Thyroid gland (tissue), 4 donors: ENCODE measurements at regions not wholly inside any gene's neighbourhood (a gene's known extent, or its start where the extent isn't known, plus 50 kb on each side); places are given as distances from the start of the nearest gene placed in this dataset.

ENCODE experiments used
- DNase-seq, 2 donors: peaks; one replicate each; pipeline ENCODE4 v3.0.0-alpha.2; 2019
- H3K27ac ChIP-seq, 3 donors: fragments of 200-600 bp; sonication (generic); 1 replicate in 2 of 3; 2 replicates in 1 of 3; pipeline ENCODE4 v1.5.1; 2016 to 2019; ENCODE audit warnings: mild to moderate bottlenecking in 1 of 3, moderate library complexity in 1 of 3
- H3K27me3 ChIP-seq: fragments of 200-600 bp; sonication (generic); one replicate; pipeline ENCODE4 v1.5.1; 2019
- H3K36me3 ChIP-seq, 2 donors: fragments of 200-600 bp; sonication (generic); one replicate each; pipeline ENCODE4 v1.5.1; 2016 to 2019
- H3K4me1 ChIP-seq, 2 donors: fragments of 200-600 bp; sonication (generic); one replicate each; pipeline ENCODE4 v1.5.1; 2017 to 2019
- H3K4me3 ChIP-seq, 3 donors: fragments of 200-600 bp; sonication (generic); replicated peaks in 1 of 3; 1 replicate in 2 of 3; 2 replicates in 1 of 3; pipeline ENCODE4 v1.5.1; 2016; ENCODE audit warnings: mild to moderate bottlenecking in 1 of 3
- H3K9me3 ChIP-seq: fragments of 200-600 bp; sonication (generic); one replicate; pipeline ENCODE4 v1.5.1; 2017
- CTCF ChIP-seq, 6 experiments: fragments of 200-600 bp in 3 of 6; fragments of 450-650 bp in 3 of 6; sonication (generic) in 3 of 6; IDR thresholded peaks; one replicate each; pipeline ENCODE4 v1.5.1; 2016 to 2019; ENCODE audit warnings: antibody characterized with exemption in 6 of 6, mild to moderate bottlenecking in 2 of 6, inconsistent platforms in 1 of 6, moderate library complexity in 1 of 6
- POLR2A ChIP-seq, 2 donors: fragments of 450-650 bp; IDR thresholded peaks; one replicate each; pipeline ENCODE4 v1.6.1; 2017; ENCODE audit warnings: antibody characterized with exemption in 2 of 2, mild to moderate bottlenecking in 2 of 2, moderate library complexity in 1 of 2
- WGBS, 2 donors: methylation state at CpG; one replicate each; pipeline ENCODE4 v1.1.5; 2017; 5-methylcytosine and 5-hydroxymethylcytosine counted together
- intact Hi-C: fragments of 100-400 bp; cut with DNase I; formaldehyde crosslinking; loops from one replicate; pipeline ENCODE4 v1.15.1; 2023

- Histone ChIP-seq H3K9me3 (no peaks in the 10 kb centered on the region), H3K27me3 (no peaks in the 10 kb centered on the region), H3K36me3 (no peaks in the 10 kb centered on the region), H3K27ac (no peak overlapping the region), H3K4me3 (no peak overlapping the region), H3K4me1 (peaks cover 35 to 49% of the 10 kb centered on the region in 2 donors)
- intact Hi-C loops: no loop called here
- peak in 1 of 2 donors; percentile 14 for DNase-seq
- TF ChIP-seq POLR2A (IDR thresholded peaks at IDR 0.05) (no peak), CTCF (IDR thresholded peaks at IDR 0.05) (no peak)
- WGBS, 2 donors: 88 to 92% methylated on average over 5 of the region's 5 CpGs
Observed at GRCh38 chr5:38638656-38639055, 82.2 kb upstream of the LIFR start.

- no peaks in the 10 kb centered on the region for H3K9me3 ChIP-seq
- peaks cover 35 to 50% of the 10 kb centered on the region in 2 donors for H3K4me1 ChIP-seq
- H3K4me3 ChIP-seq: no peak overlapping the region
- H3K36me3 ChIP-seq: no peaks in the 10 kb centered on the region
- H3K27ac ChIP-seq: no peak overlapping the region
- WGBS, 2 donors: 20 to 28% methylated on average over 6 of the region's 6 CpGs
- H3K27me3 ChIP-seq: no peaks in the 10 kb centered on the region
- TF ChIP-seq CTCF (IDR thresholded peaks at IDR 0.05): no peak
- no peak for TF ChIP-seq POLR2A (IDR thresholded peaks at IDR 0.05)
- intact Hi-C loops: no loop called here
- DNase-seq: peak; percentile 30 to 52
Observed at GRCh38 chr5:38639377-38640358, 83.2 kb upstream of the LIFR start.

- H3K4me1 ChIP-seq: peaks cover 35 to 50% of the 10 kb centered on the region in 2 donors
- no peaks in the 10 kb centered on the region for H3K9me3 ChIP-seq
- TF ChIP-seq POLR2A (IDR thresholded peaks at IDR 0.05) (no peak), CTCF (IDR thresholded peaks at IDR 0.05) (no peak)
- H3K27ac ChIP-seq: no peak overlapping the region
- no peak overlapping the region for H3K4me3 ChIP-seq
- DNase-seq: no peak
- no peaks in the 10 kb centered on the region for H3K27me3 ChIP-seq
- H3K36me3 ChIP-seq: no peaks in the 10 kb centered on the region
- WGBS, 2 donors: 87 to 98% methylated on average over 3 of the region's 3 CpGs
- intact Hi-C loops: no loop called here
Observed at GRCh38 chr5:38641003-38641402, 84.6 kb upstream of the LIFR start.

GRCh38 chr5:38642189-38642911, 85.9 kb upstream of the LIFR start:
- H3K4me3 ChIP-seq: no peak overlapping the region
- no peaks in the 10 kb centered on the region for H3K9me3 ChIP-seq
- DNase-seq: peak; percentile 46 to 60
- 58 to 76% methylated on average over 7 of the region's 7 CpGs for WGBS, 2 donors
- no peaks in the 10 kb centered on the region for H3K27me3 ChIP-seq
- H3K4me1 ChIP-seq: peaks cover 32 to 43% of the 10 kb centered on the region in 2 donors
- H3K36me3 ChIP-seq: no peaks in the 10 kb centered on the region
- intact Hi-C loops: no loop called here
- peak overlapping the region; percentile 20 to 70 (median 58) for H3K27ac ChIP-seq
- TF ChIP-seq POLR2A (IDR thresholded peaks at IDR 0.05) (no peak), CTCF (IDR thresholded peaks at IDR 0.05) (no peak)
